NOMO-1 treated with dmso at 0.1 percent for 144 hours (cell line): ENCODE measurements at regions not wholly inside any gene's neighbourhood (a gene's known extent, or its start where the extent isn't known, plus 50 kb on each side); places are given as distances from the start of the nearest gene placed in this dataset.

Source experiments
- DNase-seq: peaks from one replicate; lab custom pipeline; 2025; ENCODE audit not compliant: unreplicated experiment; lab: John Stamatoyannopoulos, UW

- no peak for DNase-seq
Observed at GRCh38 chr1:42096554-42096953, 56.7 kb upstream of the GUCA2B start.

DNA sequence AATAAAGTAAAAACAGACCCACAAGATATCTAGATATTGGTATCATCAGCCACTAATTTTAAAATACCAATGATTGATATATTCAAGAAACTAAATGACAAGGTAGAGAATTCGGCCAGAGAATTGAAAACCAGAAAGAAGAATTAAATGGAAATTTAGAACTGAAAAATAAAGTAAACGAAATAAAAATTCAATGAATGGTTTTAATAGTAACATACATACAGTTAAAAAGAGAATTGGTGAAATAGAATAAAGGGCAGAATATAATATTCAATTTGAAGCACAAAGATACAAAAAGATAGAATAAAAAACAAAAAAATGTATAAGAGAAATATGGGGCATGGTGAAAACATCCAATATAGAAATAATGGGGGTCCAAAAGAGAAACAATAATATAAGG lies 64.0 kb upstream of the GUCA2B start:
- no peak for DNase-seq

GRCh38 chr1:42086146-42086545 lies 67.1 kb upstream of the GUCA2B start:
- no peak for DNase-seq

DNA sequence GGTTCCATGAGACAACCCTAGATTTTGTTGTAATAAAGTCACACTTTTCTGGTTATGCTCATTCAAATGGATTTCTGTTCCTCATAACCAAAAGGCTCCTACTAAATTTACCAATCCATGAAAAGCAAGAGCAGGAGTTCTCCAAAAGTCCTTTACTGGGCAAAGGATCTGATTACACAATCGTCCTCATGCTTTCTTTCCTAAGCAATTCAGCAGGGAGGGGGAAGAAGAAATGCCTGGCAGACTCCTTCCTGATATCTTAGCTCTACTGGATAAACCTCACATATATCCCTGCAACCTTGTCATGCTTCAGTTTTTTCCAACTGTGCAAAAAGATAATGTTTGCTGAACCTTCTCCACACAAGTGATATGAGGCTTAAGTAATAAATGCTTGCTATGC lies 67.6 kb upstream of the GUCA2B start:
- no peak for DNase-seq

GRCh38 chr1:42081475-42081874 lies 71.7 kb upstream of the GUCA2B start:
- no peak for DNase-seq

DNA sequence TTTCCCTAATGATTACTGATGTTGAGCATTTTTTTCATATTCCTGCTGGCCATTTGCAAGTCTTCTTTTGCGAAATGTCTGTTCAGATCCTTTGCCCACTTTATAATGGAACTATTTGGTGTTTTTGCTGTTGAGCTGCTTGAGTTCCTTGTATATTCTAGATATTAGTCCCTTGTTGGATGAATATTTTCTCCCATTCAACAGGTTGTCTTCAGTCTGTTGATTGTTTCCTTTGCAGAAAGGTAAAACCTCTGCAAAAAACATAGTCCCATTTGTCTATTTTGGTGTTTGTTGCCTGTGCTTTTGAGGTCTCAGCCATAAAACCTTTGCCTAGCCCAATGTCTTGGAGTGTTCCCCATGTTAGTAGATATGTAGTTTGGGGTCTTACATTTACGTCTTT lies 78.0 kb upstream of the GUCA2B start:
- no peak for DNase-seq

- DNase-seq, result no peak
Observed at GRCh38 chr1:42070996-42071395, 82.2 kb upstream of the GUCA2B start.

DNA sequence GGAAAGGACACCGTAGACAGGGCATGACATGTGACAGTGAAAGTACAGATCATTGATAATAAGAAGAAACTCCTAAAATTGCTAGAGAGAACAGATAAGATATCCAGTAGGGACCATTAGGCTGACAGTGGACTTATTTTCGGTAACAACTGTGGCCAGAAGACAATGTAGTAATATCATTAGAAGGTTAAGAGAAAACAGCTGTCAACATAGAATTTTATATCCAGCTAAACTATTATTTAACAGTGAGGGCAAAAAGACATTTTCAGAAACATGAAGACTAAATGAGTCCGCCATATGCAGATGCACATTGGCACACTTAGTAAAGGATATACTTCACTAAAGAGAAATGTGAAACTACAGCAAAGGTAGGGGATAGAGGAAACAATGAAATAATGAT lies 95.4 kb upstream of the GUCA2B start:
- DNase-seq, result no peak

GRCh38 chr1:42056460-42056859 lies 96.8 kb upstream of the GUCA2B start:
- DNase-seq, result no peak

- DNase-seq, result no peak
Observed at GRCh38 chr1:42055061-42055460, 98.1 kb upstream of the GUCA2B start.

DNA sequence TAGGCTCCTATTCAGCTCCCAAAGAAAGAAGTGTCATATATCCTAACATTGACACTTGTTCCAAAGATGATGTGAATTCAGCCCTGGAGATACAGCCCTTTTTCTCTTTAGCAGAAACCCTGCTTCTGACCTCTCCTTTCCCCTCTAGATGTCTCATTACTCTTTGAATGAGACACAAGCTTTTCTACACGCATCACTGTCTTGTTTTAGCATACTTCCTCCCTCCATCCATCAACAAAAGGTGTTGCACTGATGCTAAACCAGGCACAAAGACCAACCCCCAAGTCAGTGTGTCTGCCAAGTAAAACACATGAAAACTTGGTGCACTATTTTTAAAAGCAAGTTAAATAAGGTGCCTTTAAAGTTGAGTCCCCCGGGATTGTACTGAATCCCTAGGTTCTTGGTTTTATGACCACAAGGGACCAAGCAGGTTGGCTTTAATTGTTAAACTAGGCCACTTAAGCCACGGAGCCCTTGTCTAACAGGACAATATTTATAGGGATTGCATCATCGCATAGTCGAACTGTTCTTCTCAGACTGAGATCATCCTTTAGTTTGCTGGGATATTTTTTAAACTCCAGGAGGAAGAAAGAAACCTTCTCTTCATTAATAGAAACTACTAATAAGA lies 101.0 kb upstream of the GUCA2B start:
- DNase-seq, result no peak

DNA sequence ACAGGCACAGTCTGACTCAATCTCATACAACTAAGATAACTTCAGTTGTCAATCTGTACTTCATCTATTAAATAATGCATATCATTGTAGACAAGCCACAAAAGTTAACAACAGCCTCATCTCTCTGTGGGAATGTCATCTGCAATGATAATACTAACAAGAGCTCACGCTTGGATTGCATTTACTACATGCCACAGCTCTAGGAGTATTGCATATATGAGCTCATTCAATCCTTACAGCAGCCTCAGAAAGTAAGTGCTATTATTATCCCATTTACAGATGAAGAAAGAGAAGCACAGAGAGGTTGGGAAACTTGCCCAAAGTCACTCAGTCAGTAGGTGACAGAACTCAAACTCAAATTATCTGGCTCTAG lies 105.7 kb upstream of the GUCA2B start:
- no peak for DNase-seq

GRCh38 chr1:42046761-42047507 lies 106.3 kb upstream of the GUCA2B start:
- no peak for DNase-seq

GRCh38 chr1:42044346-42044745 lies 108.9 kb upstream of the GUCA2B start:
- no peak for DNase-seq

DNA sequence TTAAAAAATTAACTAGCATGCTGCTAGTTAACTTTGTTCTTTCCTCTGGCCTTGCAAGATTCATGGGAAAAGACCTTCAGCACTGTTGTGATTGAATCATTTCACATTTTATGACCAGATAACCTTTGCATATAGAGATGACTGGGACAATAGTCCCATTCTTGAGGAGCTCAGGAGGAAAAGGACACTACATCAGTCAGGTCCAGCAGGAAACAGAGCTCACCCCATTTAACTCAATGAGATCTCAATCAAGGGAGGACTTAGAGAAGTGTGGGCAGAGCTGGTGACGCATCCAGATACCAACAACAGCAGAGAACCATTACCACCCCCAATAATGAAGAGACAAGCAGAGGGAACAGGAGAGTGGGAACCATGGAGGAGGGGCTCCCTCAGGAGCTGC lies 109.4 kb upstream of the GUCA2B start:
- no peak for DNase-seq

DNA sequence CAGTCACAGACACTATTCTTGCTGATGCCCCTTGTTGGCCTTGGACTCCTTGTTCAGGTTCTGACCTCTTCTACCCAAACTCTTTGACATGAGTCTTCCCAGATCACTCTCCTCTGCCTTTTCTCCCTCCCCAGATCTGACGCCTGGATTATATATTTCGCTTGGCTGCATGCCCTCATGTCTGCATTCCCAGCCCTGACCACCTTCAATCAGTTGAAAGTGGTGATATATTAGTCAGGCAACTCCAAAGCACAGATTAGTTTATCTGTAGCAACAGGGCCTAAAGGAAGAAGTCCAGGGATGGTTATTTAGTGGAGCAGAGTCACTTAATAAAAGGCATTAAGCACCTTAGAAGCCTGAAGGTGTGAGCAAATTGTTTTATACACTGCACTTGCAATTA lies 110.0 kb upstream of the GUCA2B start:
- no peak for DNase-seq

DNA sequence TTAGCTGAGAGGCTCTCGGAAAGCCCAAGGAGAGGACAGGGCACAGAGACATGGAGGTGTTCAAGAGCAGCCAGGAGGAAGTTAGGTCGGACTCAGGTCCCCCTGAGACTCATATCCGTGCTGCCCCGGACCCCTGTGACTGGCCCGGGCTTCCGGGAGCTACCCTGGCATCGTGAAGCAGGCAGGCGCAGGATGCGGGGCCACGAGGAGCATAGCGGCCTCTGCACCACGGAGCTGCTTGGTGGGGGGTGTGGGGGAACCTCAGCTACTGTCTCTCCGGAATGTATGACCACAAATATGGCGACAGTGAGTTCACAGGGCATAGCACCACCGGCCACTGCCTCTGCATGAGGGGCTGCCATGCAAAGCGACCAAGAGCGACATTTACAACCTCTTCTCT lies 112.2 kb upstream of the GUCA2B start:
- no peak for DNase-seq

DNA sequence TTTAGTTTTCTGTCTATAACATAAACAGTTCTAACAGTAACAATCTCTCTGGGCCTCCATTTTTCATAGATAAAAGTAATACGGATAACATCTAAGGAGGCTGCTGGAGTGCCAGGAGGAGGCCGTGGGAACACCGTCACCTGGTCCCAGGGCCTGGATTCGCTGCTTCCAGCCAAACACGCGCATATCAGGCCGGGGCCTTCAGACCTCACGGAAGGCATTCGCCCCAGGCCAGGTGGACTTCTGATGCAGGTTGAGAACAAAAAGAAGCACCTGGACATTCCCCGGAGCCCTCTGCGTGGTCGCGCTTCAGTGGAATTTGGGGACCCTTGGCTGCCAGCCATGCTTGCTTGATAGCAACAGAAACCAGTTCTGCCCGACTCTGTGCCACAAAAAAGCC lies 113.1 kb upstream of the GUCA2B start:
- no peak for DNase-seq

- DNase-seq, result no peak
Observed at GRCh38 chr1:42038261-42038660, 114.9 kb upstream of the GUCA2B start.

- DNase-seq, result no peak
Observed at GRCh38 chr1:42037586-42037985, 115.6 kb upstream of the GUCA2B start.

DNA sequence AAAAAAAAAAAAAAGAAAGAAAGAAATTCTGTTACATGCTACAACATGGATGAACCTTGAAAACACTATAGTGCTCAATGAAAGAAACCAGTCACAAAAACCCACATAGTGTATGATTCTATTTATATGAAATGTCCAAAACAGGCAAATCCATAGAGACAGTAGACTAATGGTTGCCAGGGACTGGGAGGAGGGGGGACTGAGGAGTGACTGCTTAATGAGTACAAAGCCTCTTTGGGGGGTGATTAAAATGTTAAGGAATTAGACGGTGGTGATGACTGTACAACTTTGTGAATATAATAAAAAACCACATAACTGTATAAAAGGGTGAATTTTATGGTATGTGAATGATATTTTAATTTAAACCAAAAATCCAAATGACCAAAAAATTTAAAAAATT lies 116.0 kb upstream of the GUCA2B start:
- DNase-seq, result no peak

GRCh38 chr1:42035830-42036604 lies 117.2 kb upstream of the GUCA2B start:
- peak; percentile 80 for DNase-seq
